DMS79 treated with DMSO at 0.1 percent for 48 hours (cell line): ENCODE measurements at regions not wholly inside any gene's neighbourhood (a gene's known extent, or its start where the extent isn't known, plus 50 kb on each side); places are given as distances from the start of the nearest gene placed in this dataset.
A peak's percentile ranks its signal among the peaks of the same experiment; 100 is the strongest.

Source experiments
- DNase-seq: peaks from one replicate; lab custom pipeline; 2025; lab: John Stamatoyannopoulos, UW

DNA sequence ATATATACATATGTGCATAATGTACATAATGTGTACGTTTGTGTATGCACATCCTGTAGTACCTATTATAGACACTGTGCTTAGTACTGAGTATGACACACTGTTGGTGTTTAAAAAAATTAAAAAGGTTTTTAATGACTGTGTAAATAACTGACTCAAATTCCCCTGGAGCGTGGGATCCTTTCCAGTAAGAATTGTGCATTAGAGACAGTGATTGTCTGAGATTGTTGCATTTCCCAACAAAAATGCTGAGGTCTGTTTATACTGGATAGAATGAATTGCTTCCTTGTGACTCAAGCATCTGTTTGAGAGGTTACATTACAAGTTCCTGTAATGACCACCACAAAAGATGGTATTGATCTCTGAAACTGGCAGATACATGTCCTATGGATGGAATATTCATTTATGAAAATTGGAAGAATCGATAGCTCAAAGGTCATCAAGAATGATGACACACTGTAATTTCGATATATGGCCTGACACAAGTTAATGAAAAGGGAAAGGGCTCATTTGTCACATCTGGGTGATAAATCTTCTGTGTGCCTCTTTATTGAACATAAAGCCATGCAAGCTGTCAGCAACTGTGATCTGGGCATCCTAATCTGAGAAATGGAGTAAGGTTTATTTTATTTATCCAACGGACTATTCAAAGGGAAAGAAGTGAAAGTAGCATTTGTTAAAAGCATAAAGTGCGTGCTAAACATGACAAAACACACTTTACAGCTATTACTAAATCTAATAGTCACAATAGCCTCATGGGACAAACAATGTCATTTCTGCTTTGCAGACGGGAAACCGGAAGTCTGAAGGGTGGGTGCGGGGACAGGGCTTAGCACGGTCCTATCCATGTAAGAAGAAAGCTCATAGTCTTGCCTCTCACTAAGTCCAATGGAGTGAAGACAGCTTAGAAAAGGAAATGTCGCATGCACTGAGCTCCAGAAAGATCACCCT is 228.8 kb downstream of the CDH11 start:
- DNase-seq = no peak

DNA sequence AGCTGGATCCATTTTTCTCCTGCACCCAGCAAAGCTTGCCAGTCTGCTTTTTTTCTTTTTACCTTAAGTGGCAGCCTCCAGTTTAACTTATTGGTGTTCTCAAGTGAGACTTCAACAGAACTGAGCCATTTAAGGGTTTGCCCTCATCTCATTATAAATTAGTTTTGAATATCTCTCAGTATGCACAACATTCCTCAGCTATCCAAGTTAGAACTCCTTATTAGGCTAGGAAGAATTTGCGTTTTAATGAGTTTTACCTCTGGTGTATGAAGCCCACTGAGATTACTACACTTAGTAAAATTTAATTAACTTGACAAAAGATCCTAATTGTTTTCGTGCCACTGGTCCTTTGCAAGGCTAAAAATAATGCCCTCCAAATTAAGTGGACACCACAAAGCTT is 232.4 kb downstream of the CDH11 start:
- DNase-seq = no peak

- DNase-seq = no peak
Observed at GRCh38 chr16:64887651-64888050, 234.2 kb downstream of the CDH11 start.

GRCh38 chr16:64882078-64882784 is 239.6 kb downstream of the CDH11 start:
- DNase-seq = no peak

DNA sequence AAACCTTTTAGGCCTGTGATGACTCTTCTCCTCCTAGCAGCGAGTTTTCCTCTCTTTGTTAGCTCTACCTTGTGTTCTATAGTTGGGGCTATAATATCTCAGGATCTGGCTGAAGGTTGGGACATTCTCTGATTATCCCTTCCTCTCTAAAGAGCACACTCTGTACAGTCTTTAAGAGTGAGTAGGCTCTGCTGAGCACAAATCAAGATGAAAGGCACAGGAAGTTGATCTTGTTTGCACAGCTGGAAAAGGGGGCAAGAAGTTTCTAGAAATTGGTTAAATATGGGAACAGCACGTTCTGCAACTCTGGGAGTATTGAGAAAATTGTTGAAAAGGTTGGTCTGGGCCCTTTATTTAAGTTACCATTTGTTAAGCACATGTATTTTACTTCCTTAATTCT is 240.9 kb downstream of the CDH11 start:
- no peak for DNase-seq

DNA sequence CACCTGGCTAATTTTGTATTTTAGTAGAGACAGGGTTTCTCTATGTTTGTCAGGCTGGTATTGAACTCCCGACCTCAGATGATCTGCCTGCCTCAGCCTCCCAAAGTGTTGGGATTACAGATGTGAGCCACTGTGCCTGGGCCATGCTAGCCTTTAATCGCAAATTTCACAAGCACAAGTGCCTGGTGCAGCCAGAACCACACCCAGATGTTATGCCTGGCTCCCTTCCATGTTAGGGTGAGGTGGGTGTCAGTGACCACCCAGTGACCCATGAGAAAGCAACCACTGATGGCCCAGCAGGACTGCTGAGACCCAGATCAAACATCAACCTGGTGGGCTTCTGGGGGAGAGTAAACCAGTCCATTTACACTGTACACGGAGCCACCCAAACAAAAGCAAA is 241.9 kb downstream of the CDH11 start:
- DNase-seq = no peak

DNA sequence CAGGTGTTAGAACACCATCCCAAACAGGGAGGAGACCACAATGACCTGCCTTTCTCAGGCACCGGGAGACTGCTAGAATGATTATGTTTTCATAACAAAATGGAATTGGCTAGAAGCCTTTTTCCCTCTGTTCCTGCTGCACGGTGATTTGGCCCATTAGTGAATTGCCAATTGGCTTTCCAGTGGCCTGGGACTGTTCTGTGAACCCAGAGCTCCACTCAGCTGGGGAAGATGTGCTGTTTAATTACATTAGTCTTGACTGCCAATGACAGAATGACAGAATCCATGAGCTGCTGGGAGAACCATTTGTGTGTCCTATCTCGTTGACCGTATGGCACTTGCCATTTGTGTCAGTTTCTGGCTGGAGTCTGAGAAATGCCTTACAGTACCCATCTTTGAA is 242.9 kb downstream of the CDH11 start:
- no peak for DNase-seq

- no peak for DNase-seq
Observed at GRCh38 chr16:64872101-64872500, 249.8 kb downstream of the CDH11 start.

GRCh38 chr16:64870859-64871258 is 251.0 kb downstream of the CDH11 start:
- DNase-seq = no peak

DNA sequence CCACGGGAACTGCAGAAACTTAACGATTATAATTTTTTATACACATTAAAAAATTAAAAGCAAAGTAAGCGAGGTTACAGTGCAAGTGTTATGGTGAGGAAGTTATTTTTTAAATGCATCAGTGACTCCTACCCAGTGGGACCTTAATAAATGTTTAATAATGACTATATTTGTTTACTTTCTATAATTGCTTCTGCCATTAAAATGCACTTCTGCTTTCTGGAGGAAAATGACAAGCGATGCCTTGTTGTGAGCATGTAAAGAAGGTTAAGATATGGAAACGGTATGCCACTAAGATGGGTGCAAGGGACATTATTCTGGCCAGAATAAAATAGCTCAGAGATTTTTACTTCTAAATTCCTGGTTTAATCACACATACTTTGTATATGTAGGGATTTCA is 252.1 kb downstream of the CDH11 start:
- DNase-seq = no peak

DNA sequence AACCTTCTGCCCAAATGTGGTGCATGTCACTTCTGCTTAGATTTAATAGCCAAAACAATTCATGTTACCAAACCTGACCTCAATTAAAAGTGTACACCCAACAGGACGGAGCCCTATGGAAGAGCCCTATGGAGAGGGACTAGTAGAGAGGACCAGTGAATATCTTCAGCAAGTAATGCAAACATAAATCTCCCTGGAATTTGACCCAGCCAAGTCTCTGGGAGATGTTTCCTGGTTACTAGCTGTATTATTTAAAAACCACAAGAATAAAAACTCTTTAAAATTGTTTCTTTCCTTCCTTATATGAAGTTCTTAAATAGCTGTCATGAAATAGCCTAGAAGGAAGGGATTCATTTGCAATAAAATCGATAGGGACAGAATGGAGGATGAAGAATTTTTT is 255.8 kb downstream of the CDH11 start:
- DNase-seq = no peak

- no peak for DNase-seq
Observed at GRCh38 chr16:64865069-64865696, 256.7 kb downstream of the CDH11 start.

DNA sequence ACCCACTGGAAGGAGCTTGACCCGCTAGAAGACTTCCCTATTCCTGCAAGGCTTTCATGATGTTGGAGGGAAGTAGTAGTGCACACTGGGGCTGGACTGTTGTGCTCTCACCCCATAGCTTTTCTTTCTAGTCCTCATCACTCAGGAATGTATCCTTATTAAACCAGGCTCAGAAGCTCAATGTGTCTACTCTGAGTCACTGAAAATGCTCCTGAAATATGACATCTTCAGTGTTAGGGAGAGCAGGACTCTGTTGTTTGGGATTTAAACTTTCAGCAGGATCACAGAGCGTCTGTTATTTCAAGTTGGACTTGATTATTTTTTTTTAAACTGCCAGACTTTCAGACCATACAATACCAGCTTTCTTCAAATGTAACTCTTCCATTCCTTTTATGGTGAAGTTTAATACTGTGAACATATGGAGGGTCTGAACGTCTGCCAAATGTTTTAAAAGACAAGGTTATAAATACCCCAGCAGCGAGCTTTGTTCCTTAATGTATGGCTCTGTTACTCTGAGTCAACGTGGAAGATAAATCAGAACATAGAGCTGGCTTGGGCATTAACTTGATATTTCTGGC is 257.5 kb downstream of the CDH11 start:
- no peak for DNase-seq

DNA sequence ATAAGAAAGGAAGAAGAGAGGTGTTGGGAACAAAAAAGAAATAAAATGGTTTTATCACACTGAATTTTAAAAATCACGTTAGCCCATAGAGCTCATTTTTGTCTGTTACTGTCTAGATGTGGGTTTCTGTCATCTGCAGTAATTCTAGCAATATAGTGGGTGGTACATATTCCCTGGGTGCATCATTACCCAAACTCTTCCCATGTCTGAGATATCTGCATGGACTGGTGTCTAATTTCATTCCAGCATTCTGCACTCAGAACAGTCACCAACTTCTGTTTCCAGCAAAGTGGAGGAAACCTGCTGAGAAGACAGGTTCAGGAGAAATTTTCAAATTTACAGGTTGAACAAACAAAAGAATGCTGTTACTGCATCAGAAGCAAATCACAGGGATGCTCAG is 263.8 kb downstream of the CDH11 start:
- DNase-seq = no peak

DNA sequence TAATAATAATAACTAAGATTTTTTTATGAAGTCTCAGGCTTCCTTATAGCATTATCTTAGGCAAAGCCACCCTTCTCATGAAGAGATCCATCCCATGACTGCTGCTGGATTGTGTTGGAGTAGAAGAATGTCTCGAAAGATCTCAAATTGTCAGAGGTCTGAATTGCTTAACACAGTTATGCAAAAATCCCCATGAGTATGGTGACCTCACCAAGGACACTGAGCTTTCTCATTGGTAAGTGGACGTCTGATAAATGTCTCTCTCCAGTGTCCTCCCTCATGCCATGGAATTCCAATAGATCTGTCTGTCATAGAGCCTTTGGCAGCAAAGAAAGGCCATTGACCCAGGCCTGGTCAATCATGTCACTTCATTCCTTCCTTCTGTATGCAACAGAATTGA is 264.5 kb downstream of the CDH11 start:
- DNase-seq = no peak

GRCh38 chr16:64853551-64853950 is 268.3 kb downstream of the CDH11 start:
- no peak for DNase-seq

DNA sequence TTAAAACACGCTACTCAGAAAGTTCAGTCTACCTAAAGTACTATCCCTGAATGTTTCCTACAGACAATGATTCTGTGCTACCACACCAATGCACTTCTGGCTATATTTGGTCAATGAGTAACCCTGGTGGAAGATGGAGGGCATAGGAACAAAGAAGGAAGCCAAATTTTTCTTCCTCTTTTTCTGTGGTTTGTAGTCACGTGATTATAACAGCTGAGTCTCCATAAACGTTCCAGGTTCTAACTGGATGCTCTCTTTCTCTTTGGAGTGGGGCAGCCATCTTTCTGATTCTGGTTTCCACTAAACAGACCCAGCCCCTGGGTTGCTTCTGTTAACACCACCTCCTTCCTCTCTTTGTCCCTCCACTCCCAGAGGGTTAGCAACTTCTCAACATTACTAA is 274.9 kb downstream of the CDH11 start:
- no peak for DNase-seq

DNA sequence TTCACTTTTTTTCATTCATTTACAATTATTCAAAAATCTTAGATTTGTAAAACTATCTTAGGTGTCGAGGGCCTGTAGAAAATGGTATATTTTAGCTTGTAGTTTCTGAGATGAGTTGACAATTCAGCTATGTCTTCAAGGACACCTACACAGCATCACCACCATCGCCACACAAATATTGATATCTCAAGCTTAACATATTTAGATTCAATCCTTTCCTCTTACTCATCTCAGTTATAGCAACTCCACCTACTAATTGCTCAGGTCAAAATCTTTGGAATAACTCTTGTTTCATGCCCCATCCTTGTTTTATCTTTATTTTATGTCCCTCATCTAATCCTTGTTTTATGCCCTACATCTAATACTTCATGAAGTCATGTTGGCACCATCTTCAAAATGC is 276.8 kb downstream of the CDH11 start:
- DNase-seq = no peak

DNA sequence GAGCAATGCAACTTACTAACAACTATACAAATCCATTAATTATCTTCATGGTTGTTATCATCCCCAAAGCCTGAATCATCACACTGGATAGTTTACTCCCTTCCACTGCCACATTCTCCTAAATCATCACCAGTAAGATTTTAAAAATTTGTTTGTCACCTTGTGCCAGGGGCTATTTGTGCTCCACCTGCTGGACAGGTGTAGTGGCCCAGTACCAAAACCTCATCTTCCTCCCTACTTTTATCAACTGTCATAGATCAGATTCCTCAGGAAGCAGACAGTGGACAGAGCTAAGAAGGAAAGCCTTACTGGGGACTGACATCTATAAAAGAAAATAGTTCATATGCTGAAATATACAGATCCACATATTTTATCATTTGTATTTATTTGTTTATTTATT is 280.4 kb downstream of the CDH11 start:
- DNase-seq = no peak

DNA sequence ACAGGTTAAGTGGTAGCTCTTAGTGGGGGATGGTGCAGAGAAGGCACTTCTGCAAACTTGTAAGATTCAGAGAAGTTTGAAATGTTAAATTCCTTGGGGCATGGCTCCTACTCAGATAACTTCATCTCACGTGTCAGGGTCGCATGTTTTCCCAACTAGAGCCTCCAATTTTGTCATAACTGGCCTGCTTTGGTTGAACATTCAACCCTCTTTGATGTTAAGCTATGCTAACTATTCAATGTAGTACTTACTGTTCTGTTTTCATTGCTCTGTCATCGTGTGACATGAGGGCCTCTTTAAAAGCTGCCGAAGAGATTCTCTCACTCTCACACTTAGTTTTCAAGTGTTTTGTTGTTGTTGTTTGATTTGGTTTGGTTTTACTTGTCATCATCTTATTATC is 280.8 kb downstream of the CDH11 start:
- no peak for DNase-seq

GRCh38 chr16:64830653-64831052 is 291.2 kb downstream of the CDH11 start:
- DNase-seq = peak; percentile 2

- DNase-seq = no peak
Observed at GRCh38 chr16:64829678-64830077, 292.2 kb downstream of the CDH11 start.

- DNase-seq = no peak
Observed at GRCh38 chr16:64826374-64826773, 295.5 kb downstream of the CDH11 start.
